Hepatocyte (in vitro differentiated cells): ENCODE measurements at regions not wholly inside any gene's neighbourhood (a gene's known extent, or its start where the extent isn't known, plus 50 kb on each side); places are given as distances from the start of the nearest gene placed in this dataset.

Experiments
- DNase-seq: peaks from one replicate; pipeline ENCODE4 v3.0.0-alpha.2; 2016; ENCODE audit warnings: low spot score
- H2AFZ ChIP-seq: fragments of 200-600 bp; sonication (generic); 2 replicates; pipeline ENCODE4 v1.6.0; 2016; ENCODE audit warnings: antibody characterized with exemption, mild to moderate bottlenecking
- H3K27ac ChIP-seq: fragments of 200-600 bp; sonication (generic); 2 replicates; pipeline ENCODE4 v1.5.1; 2016; ENCODE audit warnings: mild to moderate bottlenecking
- H3K27me3 ChIP-seq: fragments of 200-600 bp; sonication (generic); 2 replicates; pipeline ENCODE4 v1.6.1; 2016
- H3K36me3 ChIP-seq: fragments of 200-600 bp; sonication (generic); replicated peaks from 2 replicates; pipeline ENCODE4 v1.5.1; 2016; ENCODE audit warnings: low read depth; ENCODE audit not compliant: insufficient read depth
- H3K4me1 ChIP-seq: fragments of 200-600 bp; sonication (generic); 2 replicates; pipeline ENCODE4 v1.5.1; 2016; ENCODE audit warnings: mild to moderate bottlenecking, moderate library complexity; ENCODE audit not compliant: insufficient read depth
- H3K4me2 ChIP-seq: fragments of 200-600 bp; sonication (generic); 2 replicates; pipeline ENCODE4 v1.6.0; 2016
- H3K4me3 ChIP-seq: fragments of 200-600 bp; sonication (generic); 2 replicates; pipeline ENCODE4 v1.5.1; 2016; ENCODE audit warnings: mild to moderate bottlenecking
- H3K79me2 ChIP-seq: fragments of 200-600 bp; sonication (generic); 2 replicates; pipeline ENCODE4 v1.6.0; 2017; ENCODE audit warnings: mild to moderate bottlenecking
- H3K9me2 ChIP-seq: fragments of 200-600 bp; sonication (generic); replicated peaks from 2 replicates; pipeline ENCODE4 v1.6.0; 2017; ENCODE audit warnings: mild to moderate bottlenecking; ENCODE audit not compliant: insufficient read depth
- H3K9me3 ChIP-seq: fragments of 200-600 bp; sonication (generic); 2 replicates; pipeline ENCODE4 v1.5.1; 2016; ENCODE audit warnings: low read depth, mild to moderate bottlenecking
- H4K20me1 ChIP-seq: fragments of 200-600 bp; sonication (generic); 2 replicates; pipeline ENCODE4 v1.6.0; 2016; ENCODE audit warnings: mild to moderate bottlenecking; ENCODE audit not compliant: insufficient read depth, poor library complexity, severe bottlenecking
- CTCF ChIP-seq: fragments of 200-600 bp; sonication (generic); IDR thresholded peaks from 2 replicates; pipeline ENCODE4 v1.5.1; 2016; ENCODE audit warnings: antibody characterized with exemption, mild to moderate bottlenecking; ENCODE audit not compliant: poor library complexity
- EZH2 ChIP-seq: fragments of 200-600 bp; sonication (generic); IDR thresholded peaks from 2 replicates; pipeline ENCODE4 v1.6.1; 2016; ENCODE audit warnings: antibody characterized with exemption, mild to moderate bottlenecking, borderline replicate concordance
- EZH2phosphoT487 ChIP-seq: fragments of 200-600 bp; sonication (generic); IDR thresholded peaks from one replicate; pipeline ENCODE4 v1.6.1; 2018; ENCODE audit warnings: antibody characterized with exemption, mild to moderate bottlenecking, low read depth, moderate library complexity; ENCODE audit not compliant: unreplicated experiment, severe bottlenecking
- WGBS: methylation state at CpG from one replicate; pipeline ENCODE4 v1.1.6; 2016; ENCODE audit warnings: low lambda C conversion rate; ENCODE audit errors: missing lambda C conversion rate; 5-methylcytosine and 5-hydroxymethylcytosine counted together

GRCh38 chr1:201596101-201596868 lies 57.4 kb downstream of the NAV1 start:
- Histone ChIP-seq H3K4me2 (no peak overlapping the region), H2AFZ (no peak overlapping the region), H3K9me2 (no peaks in the 10 kb centered on the region), H3K4me3 (no peak overlapping the region), H3K79me2 (no peaks in the 10 kb centered on the region), H4K20me1 (no peaks in the 10 kb centered on the region), H3K9me3 (no peaks in the 10 kb centered on the region), H3K27me3 (no peaks in the 10 kb centered on the region), H3K4me1 (peaks cover 9% of the 10 kb centered on the region), H3K27ac (no peak overlapping the region), H3K36me3 (no peaks in the 10 kb centered on the region)
- WGBS, result 87% methylated on average over 4 of the region's 4 CpGs
- no peak for DNase-seq
- TF ChIP-seq CTCF (no peak), EZH2 (no peak), EZH2phosphoT487 (no peak)

- Histone ChIP-seq H4K20me1 (no peaks in the 10 kb centered on the region), H3K4me3 (no peak overlapping the region), H3K79me2 (no peaks in the 10 kb centered on the region), H3K36me3 (no peaks in the 10 kb centered on the region), H3K9me2 (no peaks in the 10 kb centered on the region), H3K9me3 (no peaks in the 10 kb centered on the region), H3K4me2 (no peak overlapping the region), H2AFZ (no peak overlapping the region), H3K4me1 (peaks cover 9% of the 10 kb centered on the region), H3K27me3 (no peaks in the 10 kb centered on the region), H3K27ac (no peak overlapping the region)
- TF ChIP-seq EZH2phosphoT487 (no peak), EZH2 (no peak)
- no peak for DNase-seq
- WGBS, result 80% methylated on average over 15 of the region's 15 CpGs
Observed at GRCh38 chr1:201597551-201598230, 58.8 kb downstream of the NAV1 start.

- H3K4me2 ChIP-seq, result no peak overlapping the region
- DNase-seq, result no peak
- TF ChIP-seq CTCF (no peak), EZH2 (no peak), EZH2phosphoT487 (no peak)
- WGBS, result 88% methylated on average over 10 of the region's 10 CpGs
- peaks cover 11% of the 10 kb centered on the region for H3K4me1 ChIP-seq
- H3K36me3 ChIP-seq, result no peaks in the 10 kb centered on the region
- no peak overlapping the region for H3K4me3 ChIP-seq
- no peaks in the 10 kb centered on the region for H3K9me3 ChIP-seq
- no peak overlapping the region for H3K27ac ChIP-seq
- H3K79me2 ChIP-seq, result no peaks in the 10 kb centered on the region
- no peak overlapping the region for H2AFZ ChIP-seq
- no peaks in the 10 kb centered on the region for H3K27me3 ChIP-seq
- H3K9me2 ChIP-seq, result no peaks in the 10 kb centered on the region
- no peaks in the 10 kb centered on the region for H4K20me1 ChIP-seq
Observed at GRCh38 chr1:201598396-201598795, 59.5 kb downstream of the NAV1 start.

GRCh38 chr1:201598973-201599372 lies 60.0 kb downstream of the NAV1 start:
- Histone ChIP-seq H3K27ac (peak overlapping the region; percentile 55), H2AFZ (no peak overlapping the region), H3K4me2 (no peak overlapping the region), H3K4me1 (peaks cover 12% of the 10 kb centered on the region), H4K20me1 (no peaks in the 10 kb centered on the region), H3K9me3 (no peaks in the 10 kb centered on the region), H3K4me3 (no peak overlapping the region), H3K79me2 (no peaks in the 10 kb centered on the region), H3K36me3 (no peaks in the 10 kb centered on the region), H3K27me3 (no peaks in the 10 kb centered on the region), H3K9me2 (no peaks in the 10 kb centered on the region)
- TF ChIP-seq CTCF (no peak), EZH2phosphoT487 (no peak), EZH2 (no peak)
- no peak for DNase-seq
- 73% methylated on average over 1 of the region's 1 CpG for WGBS
